ENCODE measurements at regions not wholly inside any gene's neighbourhood (a gene's known extent, or its start where the extent isn't known, plus 50 kb on each side); places are given as distances from the start of the nearest gene placed in this dataset.

DNA sequence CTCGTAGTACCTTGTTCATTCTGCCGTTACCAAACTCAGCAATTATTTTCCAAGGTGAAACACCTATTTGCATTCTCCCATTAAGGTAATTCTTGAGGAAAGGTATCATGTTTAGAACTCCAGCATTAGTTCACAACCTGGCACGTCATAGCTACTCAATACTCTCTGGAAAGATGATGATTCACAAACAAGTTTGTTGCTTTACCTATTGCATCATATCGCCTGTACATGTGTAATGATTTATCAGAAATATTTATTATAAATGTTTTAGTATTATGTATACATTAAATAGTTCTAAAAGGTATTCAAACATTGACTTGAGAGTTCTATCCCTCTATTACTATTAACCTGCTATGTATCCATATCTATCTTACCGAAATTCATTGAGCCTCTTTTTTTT, 658.3 kb upstream of the PITX2 start:
- no peak for DNase-seq (ENCODE audit: extremely low spot score)
- TF ChIP-seq, protein P1, sequence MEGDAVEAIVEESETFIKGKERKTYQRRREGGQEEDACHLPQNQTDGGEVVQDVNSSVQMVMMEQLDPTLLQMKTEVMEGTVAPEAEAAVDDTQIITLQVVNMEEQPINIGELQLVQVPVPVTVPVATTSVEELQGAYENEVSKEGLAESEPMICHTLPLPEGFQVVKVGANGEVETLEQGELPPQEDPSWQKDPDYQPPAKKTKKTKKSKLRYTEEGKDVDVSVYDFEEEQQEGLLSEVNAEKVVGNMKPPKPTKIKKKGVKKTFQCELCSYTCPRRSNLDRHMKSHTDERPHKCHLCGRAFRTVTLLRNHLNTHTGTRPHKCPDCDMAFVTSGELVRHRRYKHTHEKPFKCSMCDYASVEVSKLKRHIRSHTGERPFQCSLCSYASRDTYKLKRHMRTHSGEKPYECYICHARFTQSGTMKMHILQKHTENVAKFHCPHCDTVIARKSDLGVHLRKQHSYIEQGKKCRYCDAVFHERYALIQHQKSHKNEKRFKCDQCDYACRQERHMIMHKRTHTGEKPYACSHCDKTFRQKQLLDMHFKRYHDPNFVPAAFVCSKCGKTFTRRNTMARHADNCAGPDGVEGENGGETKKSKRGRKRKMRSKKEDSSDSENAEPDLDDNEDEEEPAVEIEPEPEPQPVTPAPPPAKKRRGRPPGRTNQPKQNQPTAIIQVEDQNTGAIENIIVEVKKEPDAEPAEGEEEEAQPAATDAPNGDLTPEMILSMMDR (IDR thresholded peaks at IDR 0.05; ENCODE audit: control extremely low read depth, extremely low read depth, low read depth, missing control alignments): no peak
- ChIA-PET POLR2A (no interaction called here), CTCF (interaction anchor here (0.8 to 2.1 kb wide), 6 partner anchors 9 to 650 kb away, joined by 3 to 13 read pairs (median 6); no protein-coding TSS in a partner anchor)

GRCh38 chr4:111282035-111282434, 659.2 kb upstream of the PITX2 start:
- no peak for DNase-seq (ENCODE audit: extremely low spot score)
- TF ChIP-seq, protein P1 (IDR thresholded peaks at IDR 0.05; ENCODE audit: control extremely low read depth, extremely low read depth, low read depth, missing control alignments): no peak
- CTCF ChIA-PET: interaction anchor here (0.8 to 2.1 kb wide), 9 partner anchors 10 to 651 kb away, joined by 3 to 13 read pairs (median 5); no protein-coding TSS in a partner anchor
- POLR2A ChIA-PET: no interaction called here

DNA sequence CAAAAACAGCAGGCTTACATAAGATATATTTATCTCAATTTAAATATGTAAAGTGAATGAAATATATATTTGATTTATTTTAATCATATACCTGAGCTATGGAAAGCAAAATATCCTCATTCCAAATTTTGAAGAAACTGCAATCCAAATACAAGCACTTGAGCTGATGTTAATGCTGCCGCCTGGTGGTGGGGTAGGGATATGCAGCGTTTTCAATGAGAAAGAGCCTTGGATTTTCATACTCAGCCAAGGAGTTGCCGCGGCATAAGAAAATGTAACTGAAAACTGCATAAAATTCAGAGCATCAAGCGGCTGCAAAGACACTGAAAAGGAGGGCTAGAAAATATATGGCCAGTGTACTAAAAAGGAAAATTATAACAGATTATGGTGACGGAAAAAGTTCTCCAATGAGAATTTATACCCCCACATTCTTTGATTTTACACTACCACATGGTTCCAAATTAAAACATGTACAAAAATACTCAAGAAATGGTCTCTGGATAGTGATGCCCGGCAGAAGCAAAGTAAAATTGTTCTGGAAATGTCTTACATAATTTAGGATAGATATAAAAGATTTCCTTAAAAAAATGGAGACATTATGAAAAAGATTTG, 660.3 kb upstream of the PITX2 start:
- ChIA-PET POLR2A (no interaction called here), CTCF (interaction anchor here (0.7 to 2.1 kb wide), 15 partner anchors 8 to 652 kb away, joined by 3 to 13 read pairs (median 4); no protein-coding TSS in a partner anchor)
- TF ChIP-seq, protein P1 (IDR thresholded peaks at IDR 0.05; ENCODE audit: control extremely low read depth, extremely low read depth, low read depth, missing control alignments): peak; percentile 82
- DNase-seq (ENCODE audit: extremely low spot score): peak; percentile 34

GRCh38 chr4:111296466-111296865, 673.6 kb upstream of the PITX2 start:
- TF ChIP-seq, protein P1 (IDR thresholded peaks at IDR 0.05; ENCODE audit: control extremely low read depth, extremely low read depth, low read depth, missing control alignments): no peak
- no peak for DNase-seq (ENCODE audit: extremely low spot score)
- POLR2A ChIA-PET: no interaction called here
- CTCF ChIA-PET: interaction anchor here (1.0 to 1.9 kb wide), 3 partner anchors 8 to 14 kb away, joined by 3 to 7 read pairs (median 3); no protein-coding TSS in a partner anchor

DNA sequence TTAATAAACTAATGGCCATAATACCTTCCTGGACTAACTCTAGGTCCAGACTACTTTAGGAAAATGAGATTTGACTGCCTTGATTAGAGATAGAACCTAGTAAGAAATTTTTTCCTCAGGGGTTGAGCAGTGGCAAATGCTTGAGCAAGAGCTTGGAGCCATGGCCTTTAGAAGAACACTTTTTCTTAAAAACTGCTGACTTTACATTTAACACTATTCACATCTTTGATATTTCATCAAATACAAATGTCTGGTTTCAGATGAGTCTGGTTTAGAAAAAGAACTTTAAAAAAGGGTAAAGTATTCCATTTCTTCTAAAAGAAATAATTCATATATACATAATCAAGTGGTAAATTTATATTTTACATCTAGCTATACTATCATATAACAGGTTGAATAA, 680.9 kb upstream of the PITX2 start:
- CTCF ChIA-PET: no interaction called here
- TF ChIP-seq, protein P1 (IDR thresholded peaks at IDR 0.05; ENCODE audit: control extremely low read depth, extremely low read depth, low read depth, missing control alignments): no peak
- POLR2A ChIA-PET: no interaction called here
- DNase-seq (ENCODE audit: extremely low spot score): no peak

GRCh38 chr4:111323496-111323895, 700.6 kb upstream of the PITX2 start:
- no peak for DNase-seq (ENCODE audit: extremely low spot score)
- CTCF ChIA-PET: interaction anchor here (1.6 kb wide), 1 partner anchor 10 kb away, joined by 4 read pairs; no protein-coding TSS in a partner anchor
- POLR2A ChIA-PET: no interaction called here
- TF ChIP-seq, protein P1 (IDR thresholded peaks at IDR 0.05; ENCODE audit: control extremely low read depth, extremely low read depth, low read depth, missing control alignments): no peak
